ENCODE measurements at regions not wholly inside any gene's neighbourhood (a gene's known extent, or its start where the extent isn't known, plus 50 kb on each side); places are given as distances from the start of the nearest gene placed in this dataset.
"Not testable (repeated sequence)": the region's sequence is repeated elsewhere in the genome, so short reads cannot be mapped to it uniquely, and the experiment has no call there.

DNA sequence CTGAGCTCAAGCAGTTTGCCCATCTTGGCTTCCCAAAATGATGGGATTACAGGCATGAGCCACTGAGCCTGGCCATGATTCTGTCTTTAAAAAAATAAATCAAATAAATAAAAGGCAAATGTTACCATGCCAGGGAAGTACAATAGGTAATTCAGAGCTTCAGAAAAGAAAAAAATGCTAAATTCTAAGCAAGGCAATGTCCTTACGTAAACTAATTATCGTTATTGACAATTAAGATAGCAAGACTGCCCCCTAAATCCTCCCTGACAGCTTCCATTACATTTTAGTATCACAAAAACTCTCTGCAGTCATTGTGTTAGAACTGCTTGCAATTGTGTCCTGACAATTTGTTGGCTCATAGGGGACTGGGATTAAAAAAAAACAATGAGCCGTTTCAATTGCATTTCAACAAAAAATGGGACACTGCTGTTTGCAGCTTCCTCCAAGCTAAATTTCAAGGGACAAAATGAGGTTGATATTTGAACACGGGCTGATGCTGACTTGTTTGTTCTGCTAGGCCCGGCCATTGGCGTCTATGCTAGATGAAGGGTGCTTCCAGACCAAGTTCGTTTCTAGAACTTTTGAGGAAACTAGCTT is 88.9 kb downstream of the MOGAT1 start:
- H3K4me3 ChIP-seq = no peak overlapping the region
- H4K20me1 ChIP-seq = no peaks in the 10 kb centered on the region
- H3K9ac ChIP-seq = no peak overlapping the region
- H3K27me3 ChIP-seq = no peaks in the 10 kb centered on the region
- H3K27ac ChIP-seq = no peak overlapping the region
- no peaks in the 10 kb centered on the region for H3K36me3 ChIP-seq
- H3K4me1 ChIP-seq = peaks cover 0 to 3% (median 0%) of the 10 kb centered on the region in 10 experiments; a peak in 4 of 20 replicates
- no peak overlapping the region for H3K4me2 ChIP-seq
- H3K9me3 ChIP-seq (replicated peaks in 1 of 11) = peaks cover 0 to 12% (median 0%) of the 10 kb centered on the region in 11 experiments; a peak in 4 of 22 replicates
- no peak for TF ChIP-seq Cebpa-rat (IDR thresholded peaks at IDR 0.05)

DNA sequence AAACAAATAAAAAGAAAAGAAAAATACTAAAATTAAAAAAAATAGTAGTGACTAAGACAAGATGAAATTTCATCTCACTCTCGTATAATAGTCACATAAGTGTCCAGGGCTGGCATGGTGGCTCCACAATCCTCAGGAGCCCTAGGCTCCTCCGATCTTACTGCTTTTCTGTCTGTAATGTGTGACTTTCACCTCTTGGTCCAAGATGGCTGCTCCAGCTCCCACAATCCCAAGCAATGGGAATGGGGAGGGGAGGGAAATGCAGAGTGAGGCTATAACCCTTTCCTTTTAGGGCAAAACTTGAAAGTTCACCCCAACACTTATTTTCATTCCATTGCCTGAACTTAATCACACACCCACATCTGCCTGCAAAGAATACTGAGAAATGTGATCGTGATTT is 90.4 kb downstream of the MOGAT1 start:
- no peaks in the 10 kb centered on the region for H3K4me1 ChIP-seq
- H3K4me2 ChIP-seq = no peak overlapping the region
- H3K27ac ChIP-seq = no peak overlapping the region
- no peak overlapping the region for H3K9ac ChIP-seq
- H4K20me1 ChIP-seq = no peaks in the 10 kb centered on the region
- no peaks in the 10 kb centered on the region for H3K36me3 ChIP-seq
- no peak overlapping the region for H3K4me3 ChIP-seq
- peaks cover 0 to 12% (median 0%) of the 10 kb centered on the region in 11 experiments; a peak in 4 of 22 replicates for H3K9me3 ChIP-seq (replicated peaks in 1 of 11)
- no peaks in the 10 kb centered on the region for H3K27me3 ChIP-seq
- TF ChIP-seq Cebpa-rat (IDR thresholded peaks at IDR 0.05) = no peak

DNA sequence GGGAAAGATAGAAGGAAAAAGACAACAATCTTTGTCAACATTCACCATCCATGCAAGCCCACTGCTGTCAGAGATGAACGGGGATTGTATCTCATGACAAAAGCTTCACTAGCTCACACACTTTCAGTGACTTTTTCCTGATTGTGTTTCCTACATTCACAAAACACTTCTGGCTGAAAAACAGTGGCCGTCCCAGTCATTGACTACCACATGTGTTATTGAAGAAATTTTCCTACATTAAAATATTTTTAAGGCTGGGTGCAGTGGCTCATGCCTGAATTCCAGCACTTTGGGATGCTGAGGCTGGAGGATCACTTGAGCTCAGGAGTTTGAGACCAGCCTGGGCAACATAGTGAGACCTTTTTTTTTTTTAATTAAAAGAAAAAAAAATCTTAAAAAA is 90.9 kb downstream of the MOGAT1 start:
- Histone ChIP-seq H3K27ac (no peak overlapping the region), H3K36me3 (no peaks in the 10 kb centered on the region), H3K9me3 (replicated peaks in 1 of 11) (peaks cover 0 to 12% (median 0%) of the 10 kb centered on the region in 11 experiments; a peak in 4 of 22 replicates), H4K20me1 (no peaks in the 10 kb centered on the region), H3K4me2 (no peak overlapping the region), H3K4me1 (no peaks in the 10 kb centered on the region), H3K9ac (no peak overlapping the region), H3K27me3 (no peaks in the 10 kb centered on the region), H3K4me3 (no peak overlapping the region)
- TF ChIP-seq Cebpa-rat (IDR thresholded peaks at IDR 0.05) = no peak

DNA sequence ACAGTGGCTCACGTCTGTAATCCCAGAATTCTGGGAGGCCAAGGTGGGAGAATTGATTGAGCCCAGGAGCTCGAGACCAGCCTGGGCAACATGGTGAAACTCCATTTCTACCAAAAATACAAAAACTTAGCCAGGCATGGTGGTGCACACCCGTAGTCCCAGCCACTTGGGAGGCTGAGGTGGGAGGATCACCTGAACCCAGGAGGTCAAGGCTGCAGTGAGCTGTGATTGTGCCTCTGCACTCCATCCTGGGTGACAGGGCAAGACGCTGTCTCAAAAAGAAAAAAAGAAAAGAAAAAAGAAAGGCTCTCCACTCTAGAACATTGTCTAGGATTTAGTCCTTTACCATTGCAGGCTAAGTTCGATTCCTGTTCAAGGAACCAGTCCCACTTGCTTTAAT is 94.4 kb downstream of the MOGAT1 start:
- H3K9me3 ChIP-seq (replicated peaks in 1 of 11); H3K9ac ChIP-seq; H3K36me3 ChIP-seq; H3K27ac ChIP-seq; H3K4me1 ChIP-seq; H4K20me1 ChIP-seq; H3K4me2 ChIP-seq; H3K4me3 ChIP-seq; H3K27me3 ChIP-seq: not testable (repeated sequence)

DNA sequence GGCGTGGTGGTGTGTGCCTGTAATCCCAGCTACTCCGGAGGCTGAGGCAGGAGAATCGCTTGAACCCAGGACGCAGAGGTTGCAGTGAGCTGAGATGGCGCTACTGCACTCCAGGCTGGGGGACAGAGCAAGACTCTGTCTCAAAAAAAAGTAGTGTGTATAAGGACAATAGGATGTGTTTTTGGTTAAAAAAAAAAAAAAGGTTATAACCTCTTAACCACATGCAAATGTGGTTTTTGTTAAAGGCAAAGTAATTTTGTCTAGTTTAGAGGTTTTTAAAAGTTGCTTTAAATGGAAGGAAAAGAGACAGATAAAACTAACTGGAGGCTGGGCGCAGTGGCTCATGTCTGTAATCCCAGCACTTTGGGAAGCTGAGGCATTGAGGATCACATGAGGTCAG is 92.8 kb upstream of the ACSL3 start:
- H4K20me1 ChIP-seq; H3K27ac ChIP-seq; H3K9me3 ChIP-seq (replicated peaks in 1 of 11); H3K27me3 ChIP-seq; H3K9ac ChIP-seq; H3K36me3 ChIP-seq; H3K4me3 ChIP-seq; H3K4me2 ChIP-seq; H3K4me1 ChIP-seq: not testable (repeated sequence)

DNA sequence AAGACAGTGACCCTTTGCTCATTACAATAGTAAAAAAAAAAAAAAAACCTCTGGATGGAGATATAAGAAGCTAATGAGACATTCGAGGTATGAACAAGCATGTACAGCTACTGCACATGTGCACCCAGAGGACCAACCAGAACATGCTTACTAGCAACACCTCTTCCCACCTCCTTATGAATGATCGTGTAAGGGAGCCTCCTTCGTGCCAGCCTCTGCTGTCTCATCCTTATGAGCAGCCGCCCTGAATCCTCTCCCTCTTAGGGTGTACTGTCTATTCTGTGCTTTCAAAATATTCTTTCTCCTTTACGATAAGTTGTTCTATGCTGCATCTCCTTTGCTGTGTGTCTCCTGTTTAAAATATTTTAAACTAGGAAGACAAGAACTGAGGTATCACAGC is 91.4 kb upstream of the ACSL3 start:
- no peak for TF ChIP-seq Cebpa-rat (IDR thresholded peaks at IDR 0.05)
- Histone ChIP-seq H3K27me3 (no peaks in the 10 kb centered on the region), H3K9ac (no peak overlapping the region), H3K9me3 (replicated peaks in 1 of 11) (no peaks in the 10 kb centered on the region), H3K4me3 (no peak overlapping the region), H3K27ac (no peak overlapping the region), H3K36me3 (no peaks in the 10 kb centered on the region), H4K20me1 (no peaks in the 10 kb centered on the region), H3K4me2 (no peak overlapping the region), H3K4me1 (no peaks in the 10 kb centered on the region)

DNA sequence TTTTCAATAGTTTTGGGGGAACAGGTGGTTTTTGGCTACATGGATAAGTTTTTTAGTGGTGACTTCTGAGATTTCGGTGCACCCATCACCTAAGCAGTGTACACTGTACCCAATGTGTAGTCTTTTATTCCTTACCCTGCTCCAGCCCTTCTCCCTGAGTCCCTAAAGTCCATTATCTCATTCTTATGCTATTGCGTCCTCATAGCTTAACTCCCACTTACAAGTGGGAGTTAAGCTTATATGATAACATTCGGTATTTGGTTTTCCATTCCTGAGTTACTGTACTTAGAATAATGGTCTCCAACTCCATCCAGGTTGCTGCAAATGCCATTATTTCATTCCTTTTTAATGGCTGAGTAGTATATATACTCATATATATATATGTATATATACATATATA is 90.9 kb upstream of the ACSL3 start:
- Histone ChIP-seq H3K4me2 (no peak overlapping the region), H3K4me1 (no peaks in the 10 kb centered on the region), H3K9me3 (replicated peaks in 1 of 11) (no peaks in the 10 kb centered on the region), H3K27ac (no peak overlapping the region), H4K20me1 (no peaks in the 10 kb centered on the region), H3K27me3 (no peaks in the 10 kb centered on the region), H3K9ac (no peak overlapping the region), H3K36me3 (no peaks in the 10 kb centered on the region), H3K4me3 (no peak overlapping the region)
- TF ChIP-seq Cebpa-rat (IDR thresholded peaks at IDR 0.05) = no peak

DNA sequence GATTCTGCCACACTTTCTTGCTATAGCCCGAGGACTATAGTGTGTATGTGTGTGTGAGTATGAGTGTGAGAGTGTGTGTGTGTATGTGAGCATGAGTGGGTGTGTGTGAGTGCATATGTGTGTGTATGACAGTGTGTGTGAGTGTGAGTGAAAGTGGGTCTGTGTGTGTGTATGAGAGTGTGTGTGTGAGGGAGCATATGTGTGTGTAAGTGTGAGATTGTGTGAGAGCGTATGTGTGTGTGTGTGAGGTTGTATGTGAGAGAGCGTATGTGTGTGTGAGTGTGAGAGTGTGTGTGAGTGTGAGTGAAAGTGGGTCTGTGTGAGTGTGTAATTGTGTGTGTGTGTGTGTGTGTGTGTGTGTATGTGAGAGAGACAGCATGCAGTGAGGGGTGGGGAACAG is 89.0 kb upstream of the ACSL3 start:
- no peaks in the 10 kb centered on the region for H3K9me3 ChIP-seq (replicated peaks in 1 of 11)
- no peak for TF ChIP-seq Cebpa-rat (IDR thresholded peaks at IDR 0.05)

DNA sequence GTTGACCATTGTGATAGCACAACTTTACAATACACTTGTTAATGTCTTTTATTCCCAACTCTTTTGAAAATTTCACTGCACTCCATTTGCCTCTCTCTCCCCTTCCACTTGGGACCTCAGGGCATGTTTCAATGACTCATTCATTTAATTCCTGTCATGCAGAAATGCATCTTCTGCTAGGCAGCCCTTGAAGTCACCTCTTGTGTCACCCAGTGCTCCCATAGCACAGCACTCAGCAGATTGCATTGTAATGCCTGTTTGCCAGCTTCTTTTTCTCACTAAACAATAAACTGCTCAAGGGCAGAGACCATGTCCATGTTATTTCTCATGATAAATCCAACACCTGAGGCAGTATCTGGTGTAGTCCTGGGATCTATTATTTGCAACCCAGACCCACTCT is 85.9 kb upstream of the ACSL3 start:
- no peak overlapping the region for H3K9ac ChIP-seq
- H3K4me2 ChIP-seq = no peak overlapping the region
- no peaks in the 10 kb centered on the region for H3K36me3 ChIP-seq
- H4K20me1 ChIP-seq = no peaks in the 10 kb centered on the region
- H3K4me1 ChIP-seq = no peaks in the 10 kb centered on the region; a peak in 1 of 20 replicates
- TF ChIP-seq Cebpa-rat (IDR thresholded peaks at IDR 0.05) = no peak
- H3K27ac ChIP-seq = no peak overlapping the region
- H3K4me3 ChIP-seq = no peak overlapping the region
- H3K27me3 ChIP-seq = no peaks in the 10 kb centered on the region
- H3K9me3 ChIP-seq (replicated peaks in 1 of 11) = no peaks in the 10 kb centered on the region

More for the DNA sequence above, 89.0 kb upstream of the ACSL3 start:
- no peaks in the 10 kb centered on the region for H3K27me3 ChIP-seq
- H3K27ac ChIP-seq = no peak overlapping the region
- no peak overlapping the region for H3K4me3 ChIP-seq
- H3K4me1 ChIP-seq = no peaks in the 10 kb centered on the region; a peak in 1 of 20 replicates
- no peak overlapping the region for H3K9ac ChIP-seq
- no peaks in the 10 kb centered on the region for H4K20me1 ChIP-seq
- no peaks in the 10 kb centered on the region for H3K36me3 ChIP-seq
- no peak overlapping the region for H3K4me2 ChIP-seq

DNA sequence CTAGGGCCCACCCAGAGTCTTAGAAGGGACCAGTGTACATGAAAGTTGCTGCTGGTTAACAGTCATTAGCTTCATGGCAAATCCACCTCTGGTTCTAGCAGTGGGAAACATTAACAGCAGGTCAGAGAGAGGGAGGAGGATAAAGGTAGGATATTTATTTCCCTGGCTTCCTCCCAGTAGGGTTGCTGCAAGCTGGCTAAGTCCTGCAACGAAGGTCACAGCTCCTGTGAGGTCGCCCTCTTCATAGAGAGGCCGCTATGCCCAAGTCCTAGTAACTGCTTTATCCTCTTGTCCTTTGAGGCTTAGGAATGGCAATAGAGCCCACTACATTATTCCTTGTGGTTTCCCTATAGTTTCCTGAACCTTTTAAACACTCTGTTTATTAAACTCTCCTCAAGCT is 84.0 kb upstream of the ACSL3 start:
- no peak overlapping the region for H3K9ac ChIP-seq
- no peak overlapping the region for H3K27ac ChIP-seq
- H3K4me3 ChIP-seq = no peak overlapping the region
- H3K27me3 ChIP-seq = no peaks in the 10 kb centered on the region
- TF ChIP-seq Cebpa-rat (IDR thresholded peaks at IDR 0.05) = no peak
- H3K4me1 ChIP-seq = no peaks in the 10 kb centered on the region; a peak in 1 of 20 replicates
- H3K36me3 ChIP-seq = no peaks in the 10 kb centered on the region
- peaks cover 0 to 4% (median 0%) of the 10 kb centered on the region in 11 experiments; a peak in 1 of 22 replicates for H3K9me3 ChIP-seq (replicated peaks in 1 of 11)
- H3K4me2 ChIP-seq = no peak overlapping the region
- H4K20me1 ChIP-seq = no peaks in the 10 kb centered on the region

Measured in BLaER1 treated with 17β-estradiol and CSF1 and Interleukin-3, amounts not matched to agents 10 nM and 100 nM (cell line).